Tibial artery (tissue), 4 donors: ENCODE measurements at regions not wholly inside any gene's neighbourhood (a gene's known extent, or its start where the extent isn't known, plus 50 kb on each side); places are given as distances from the start of the nearest gene placed in this dataset.

Source experiments
- DNase-seq, 2 donors: peaks; one replicate each; pipeline ENCODE4 v3.0.0-alpha.2; 2019
- H3K27ac ChIP-seq, 2 donors: fragments of 200-600 bp; sonication (generic) in 1 of 2; 1 replicate in 1 of 2; 2 replicates in 1 of 2; pipeline ENCODE4 v1.5.1; 2018 to 2019; ENCODE audit warnings: mild to moderate bottlenecking in 1 of 2
- H3K27me3 ChIP-seq, 2 donors: fragments of 200-600 bp; sonication (generic) in 1 of 2; one replicate each; pipeline versions ENCODE4 v1.5.1 to v1.6.0; 2016 to 2019
- H3K36me3 ChIP-seq, 3 donors: fragments of 200-600 bp; sonication (generic) in 2 of 3; one replicate each; pipeline ENCODE4 v1.5.1; 2016 to 2019; ENCODE audit warnings: mild to moderate bottlenecking in 2 of 3
- H3K4me1 ChIP-seq, 4 donors: fragments of 200-600 bp; sonication (generic) in 2 of 4; 1 replicate in 3 of 4; 2 replicates in 1 of 4; pipeline ENCODE4 v1.5.1; 2016 to 2019
- H3K4me3 ChIP-seq, 2 donors: fragments of 200-600 bp; sonication (generic) in 1 of 2; 1 replicate in 1 of 2; 2 replicates in 1 of 2; pipeline ENCODE4 v1.5.1; 2018 to 2019; ENCODE audit warnings: mild to moderate bottlenecking in 2 of 2
- H3K9me3 ChIP-seq, 3 donors: fragments of 200-600 bp; sonication (generic) in 1 of 3; one replicate each; pipeline ENCODE4 v1.5.1; 2016 to 2019
- intact Hi-C: fragments of 100-400 bp; cut with DNase I; formaldehyde crosslinking; loops from one replicate; pipeline ENCODE4 v1.15.0; 2023; ENCODE audit warnings: low total_unique reads
- TF ChIP-seq, protein P1 (sequence below), 2 experiments: fragments of 200-600 bp in 1 of 2; fragments of 450-650 bp in 1 of 2; IDR thresholded peaks; one replicate each; pipeline ENCODE4 v1.5.1; 2017 to 2019; ENCODE audit warnings: antibody characterized with exemption in 2 of 2, mild to moderate bottlenecking in 1 of 2, moderate library complexity in 1 of 2

DNA sequence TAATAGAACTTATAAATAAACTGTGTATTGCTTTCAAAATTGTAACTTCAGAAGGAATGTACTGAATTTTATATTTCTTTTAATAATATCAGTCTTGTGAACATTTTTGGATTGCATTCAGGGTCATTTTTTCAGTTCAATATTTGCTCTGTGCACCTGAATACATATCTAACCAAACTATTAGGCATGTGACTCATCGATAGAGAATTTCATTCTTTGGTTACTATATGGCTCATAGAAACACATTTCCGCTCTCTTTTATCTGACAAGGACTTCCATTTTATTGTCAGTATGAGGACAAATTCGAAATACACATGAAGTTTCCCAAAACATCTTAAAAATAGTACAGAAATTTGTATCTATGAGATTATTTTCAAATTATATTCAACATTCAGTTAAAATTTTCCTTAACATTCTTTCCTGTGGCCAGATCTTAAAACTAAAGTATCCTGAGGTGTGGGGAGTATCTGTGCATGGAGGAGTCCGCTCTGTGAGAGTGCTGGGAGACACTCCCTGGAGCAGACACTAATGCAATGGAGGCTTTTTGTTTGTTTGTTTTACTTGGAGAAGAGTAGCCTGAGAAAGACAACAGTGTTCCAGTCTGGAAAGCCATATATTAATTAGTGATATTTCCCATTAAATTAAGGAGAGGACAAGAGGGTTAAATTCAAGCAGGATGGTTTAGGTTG is 483.6 kb downstream of the PCDH20 start:
- H3K9me3 ChIP-seq: no peaks in the 10 kb centered on the region
- H3K4me1 ChIP-seq: no peaks in the 10 kb centered on the region
- H3K27ac ChIP-seq: no peak overlapping the region
- TF ChIP-seq, protein P1, sequence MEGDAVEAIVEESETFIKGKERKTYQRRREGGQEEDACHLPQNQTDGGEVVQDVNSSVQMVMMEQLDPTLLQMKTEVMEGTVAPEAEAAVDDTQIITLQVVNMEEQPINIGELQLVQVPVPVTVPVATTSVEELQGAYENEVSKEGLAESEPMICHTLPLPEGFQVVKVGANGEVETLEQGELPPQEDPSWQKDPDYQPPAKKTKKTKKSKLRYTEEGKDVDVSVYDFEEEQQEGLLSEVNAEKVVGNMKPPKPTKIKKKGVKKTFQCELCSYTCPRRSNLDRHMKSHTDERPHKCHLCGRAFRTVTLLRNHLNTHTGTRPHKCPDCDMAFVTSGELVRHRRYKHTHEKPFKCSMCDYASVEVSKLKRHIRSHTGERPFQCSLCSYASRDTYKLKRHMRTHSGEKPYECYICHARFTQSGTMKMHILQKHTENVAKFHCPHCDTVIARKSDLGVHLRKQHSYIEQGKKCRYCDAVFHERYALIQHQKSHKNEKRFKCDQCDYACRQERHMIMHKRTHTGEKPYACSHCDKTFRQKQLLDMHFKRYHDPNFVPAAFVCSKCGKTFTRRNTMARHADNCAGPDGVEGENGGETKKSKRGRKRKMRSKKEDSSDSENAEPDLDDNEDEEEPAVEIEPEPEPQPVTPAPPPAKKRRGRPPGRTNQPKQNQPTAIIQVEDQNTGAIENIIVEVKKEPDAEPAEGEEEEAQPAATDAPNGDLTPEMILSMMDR (IDR thresholded peaks at IDR 0.05): no peak
- H3K36me3 ChIP-seq: no peaks in the 10 kb centered on the region
- no peaks in the 10 kb centered on the region for H3K27me3 ChIP-seq
- H3K4me3 ChIP-seq: no peak overlapping the region
- DNase-seq: no peak
- intact Hi-C loops: no loop called here

- H3K4me1 ChIP-seq: peaks cover 0 to 9% (median 0%) of the 10 kb centered on the region in 4 donors
- DNase-seq: no peak
- TF ChIP-seq, protein P1 (IDR thresholded peaks at IDR 0.05): no peak
- H3K36me3 ChIP-seq: no peaks in the 10 kb centered on the region
- no peaks in the 10 kb centered on the region for H3K27me3 ChIP-seq
- H3K4me3 ChIP-seq: no peak overlapping the region
- H3K27ac ChIP-seq: no peak overlapping the region
- H3K9me3 ChIP-seq: no peaks in the 10 kb centered on the region
- intact Hi-C loops: no loop called here
Observed at GRCh38 chr13:60925686-60926085, 490.0 kb downstream of the PCDH20 start.

GRCh38 chr13:60924856-60925255 is 490.8 kb downstream of the PCDH20 start:
- TF ChIP-seq, protein P1 (IDR thresholded peaks at IDR 0.05): no peak
- no peaks in the 10 kb centered on the region for H3K27me3 ChIP-seq
- H3K9me3 ChIP-seq: no peaks in the 10 kb centered on the region
- H3K4me3 ChIP-seq: no peak overlapping the region
- H3K4me1 ChIP-seq: peaks cover 0 to 9% (median 0%) of the 10 kb centered on the region in 4 donors
- no peak overlapping the region for H3K27ac ChIP-seq
- intact Hi-C loops: no loop called here
- H3K36me3 ChIP-seq: no peaks in the 10 kb centered on the region
- no peak for DNase-seq

DNA sequence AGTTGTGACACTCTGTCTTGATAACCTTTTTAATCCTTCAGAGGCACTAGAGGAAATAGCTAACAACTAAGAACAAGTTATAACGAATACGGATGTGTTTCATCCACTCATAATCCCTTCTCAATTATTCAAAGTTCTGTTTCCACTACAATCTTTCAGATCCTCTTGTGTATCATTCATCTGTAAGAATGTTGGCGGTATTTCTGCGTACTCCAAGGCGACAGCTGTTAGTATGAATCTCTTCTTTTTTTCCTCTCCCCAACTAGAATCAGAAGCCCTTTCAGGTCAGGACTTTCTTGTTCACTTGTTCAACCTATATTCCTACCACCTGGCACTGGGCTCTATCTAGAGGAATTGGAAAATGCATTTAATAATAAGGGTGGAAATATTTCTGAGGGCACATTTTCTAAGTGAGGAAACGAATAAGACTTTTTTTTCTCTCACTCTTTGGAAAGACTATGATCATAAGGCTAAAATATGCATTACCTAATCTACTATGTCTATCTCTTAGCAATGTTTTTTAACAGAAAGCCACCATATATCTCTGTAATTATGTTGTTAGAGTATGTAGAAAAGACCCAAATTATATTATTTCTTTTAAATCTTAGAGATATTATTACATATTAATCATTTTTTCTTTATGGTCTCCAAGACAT is 492.9 kb downstream of the PCDH20 start:
- no peaks in the 10 kb centered on the region for H3K27me3 ChIP-seq
- H3K9me3 ChIP-seq: no peaks in the 10 kb centered on the region
- no peak overlapping the region for H3K4me3 ChIP-seq
- DNase-seq: no peak
- H3K36me3 ChIP-seq: no peaks in the 10 kb centered on the region
- H3K27ac ChIP-seq: no peak overlapping the region
- TF ChIP-seq, protein P1 (IDR thresholded peaks at IDR 0.05): no peak
- intact Hi-C loops: no loop called here
- peaks cover 0 to 9% (median 0%) of the 10 kb centered on the region in 4 donors for H3K4me1 ChIP-seq

DNA sequence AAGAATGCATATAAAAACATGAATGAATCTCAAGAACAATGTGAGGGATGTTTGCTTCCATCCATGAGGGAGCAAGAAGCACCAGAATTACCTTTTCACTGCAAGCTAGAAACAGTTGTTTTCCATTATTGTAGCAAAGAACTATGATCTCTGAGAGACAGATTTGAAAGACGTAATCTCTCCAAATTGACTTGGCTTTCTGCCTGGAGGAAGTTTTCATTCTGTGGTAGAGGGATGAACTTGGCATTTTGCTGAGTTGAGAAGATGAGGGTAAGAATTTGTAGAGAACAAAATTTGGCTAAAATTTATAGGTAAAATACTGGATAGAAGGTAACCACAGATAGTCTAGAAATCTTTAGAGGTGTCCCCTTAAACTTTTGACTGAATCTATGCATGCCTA is 496.8 kb downstream of the TDRD3 start:
- TF ChIP-seq, protein P1 (IDR thresholded peaks at IDR 0.05): no peak
- no peaks in the 10 kb centered on the region for H3K36me3 ChIP-seq
- no peak for DNase-seq
- H3K27ac ChIP-seq: no peak overlapping the region
- H3K9me3 ChIP-seq: no peaks in the 10 kb centered on the region
- H3K27me3 ChIP-seq: no peaks in the 10 kb centered on the region
- H3K4me1 ChIP-seq: peaks cover 0 to 12% (median 0%) of the 10 kb centered on the region in 4 donors
- intact Hi-C loops: no loop called here
- H3K4me3 ChIP-seq: no peak overlapping the region
